GM06990 (cell line): ENCODE measurements at regions not wholly inside any gene's neighbourhood (a gene's known extent, or its start where the extent isn't known, plus 50 kb on each side); places are given as distances from the start of the nearest gene placed in this dataset.
A peak's percentile ranks its signal among the peaks of the same experiment; 100 is the strongest.

Experiments
- DNase-seq: peaks from one replicate; pipeline ENCODE4 v3.0.0-alpha.2; 2011; ENCODE audit not compliant: insufficient read length; ENCODE audit errors: extremely low read depth
- H3K27me3 ChIP-seq: replicated peaks from 2 replicates; pipeline ENCODE4 v1.6.0; 2011; ENCODE audit warnings: low read length; ENCODE audit not compliant: control insufficient read depth, insufficient read depth
- H3K36me3 ChIP-seq: 2 replicates; pipeline ENCODE4 v1.5.1; 2011; ENCODE audit warnings: low read length; ENCODE audit not compliant: control insufficient read depth, insufficient read depth
- H3K4me3 ChIP-seq: replicated peaks from 2 replicates; pipeline ENCODE4 v1.5.1; 2011; ENCODE audit warnings: low read depth, mild to moderate bottlenecking, control low read depth, low read length
- TF ChIP-seq, protein P1 (sequence below): IDR thresholded peaks from 2 replicates; pipeline ENCODE4 v1.5.1; 2011; ENCODE audit warnings: low read length, control low read depth, mild to moderate bottlenecking, inconsistent platforms; ENCODE audit not compliant: insufficient read depth, poor library complexity, severe bottlenecking

DNA sequence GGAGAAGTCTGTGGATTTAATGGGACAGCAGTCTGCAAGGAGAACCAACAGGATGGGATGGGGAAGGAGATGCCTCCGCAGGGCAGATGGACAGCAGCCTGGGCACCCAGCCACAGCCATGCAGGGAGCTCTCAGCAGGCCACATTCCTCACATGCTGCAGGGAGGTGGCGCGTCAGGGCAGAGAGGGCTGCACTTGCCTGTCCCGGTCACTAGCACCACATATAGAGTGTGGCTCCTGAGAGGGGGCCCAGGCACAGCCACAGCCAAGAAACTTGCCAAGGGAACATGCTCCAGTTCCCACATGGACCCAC, 86.8 kb upstream of the ZMIZ1 start:
- TF ChIP-seq, protein P1, sequence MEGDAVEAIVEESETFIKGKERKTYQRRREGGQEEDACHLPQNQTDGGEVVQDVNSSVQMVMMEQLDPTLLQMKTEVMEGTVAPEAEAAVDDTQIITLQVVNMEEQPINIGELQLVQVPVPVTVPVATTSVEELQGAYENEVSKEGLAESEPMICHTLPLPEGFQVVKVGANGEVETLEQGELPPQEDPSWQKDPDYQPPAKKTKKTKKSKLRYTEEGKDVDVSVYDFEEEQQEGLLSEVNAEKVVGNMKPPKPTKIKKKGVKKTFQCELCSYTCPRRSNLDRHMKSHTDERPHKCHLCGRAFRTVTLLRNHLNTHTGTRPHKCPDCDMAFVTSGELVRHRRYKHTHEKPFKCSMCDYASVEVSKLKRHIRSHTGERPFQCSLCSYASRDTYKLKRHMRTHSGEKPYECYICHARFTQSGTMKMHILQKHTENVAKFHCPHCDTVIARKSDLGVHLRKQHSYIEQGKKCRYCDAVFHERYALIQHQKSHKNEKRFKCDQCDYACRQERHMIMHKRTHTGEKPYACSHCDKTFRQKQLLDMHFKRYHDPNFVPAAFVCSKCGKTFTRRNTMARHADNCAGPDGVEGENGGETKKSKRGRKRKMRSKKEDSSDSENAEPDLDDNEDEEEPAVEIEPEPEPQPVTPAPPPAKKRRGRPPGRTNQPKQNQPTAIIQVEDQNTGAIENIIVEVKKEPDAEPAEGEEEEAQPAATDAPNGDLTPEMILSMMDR: no peak
- no peaks in the 10 kb centered on the region for H3K36me3 ChIP-seq
- H3K4me3 ChIP-seq: no peak overlapping the region
- no peaks in the 10 kb centered on the region; the same call in 1 of the 2 replicates for H3K27me3 ChIP-seq
- no peak for DNase-seq

DNA sequence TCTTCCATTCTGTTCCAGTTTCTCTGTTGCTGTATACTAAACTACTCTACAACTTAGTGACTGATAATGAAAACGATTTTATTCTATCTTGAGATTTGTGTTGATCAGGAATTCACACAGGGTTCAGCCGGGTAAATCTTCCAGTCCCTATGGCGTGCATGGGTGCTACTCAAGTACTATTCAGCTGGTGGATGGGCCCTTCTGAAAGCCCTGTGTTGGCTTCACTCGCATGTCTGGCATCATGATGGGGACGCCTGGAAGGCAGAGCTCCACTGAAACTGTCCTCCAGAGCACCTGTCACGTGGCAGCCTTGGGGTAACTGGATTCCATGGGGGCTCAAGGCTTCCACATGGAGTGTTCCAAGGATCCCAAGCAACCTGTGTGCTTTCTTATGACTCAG, 86.0 kb upstream of the ZMIZ1 start:
- no peak overlapping the region for H3K4me3 ChIP-seq
- DNase-seq: no peak
- H3K27me3 ChIP-seq: no peaks in the 10 kb centered on the region; the same call in none of the 2 replicates
- TF ChIP-seq, protein P1: no peak
- no peaks in the 10 kb centered on the region for H3K36me3 ChIP-seq

DNA sequence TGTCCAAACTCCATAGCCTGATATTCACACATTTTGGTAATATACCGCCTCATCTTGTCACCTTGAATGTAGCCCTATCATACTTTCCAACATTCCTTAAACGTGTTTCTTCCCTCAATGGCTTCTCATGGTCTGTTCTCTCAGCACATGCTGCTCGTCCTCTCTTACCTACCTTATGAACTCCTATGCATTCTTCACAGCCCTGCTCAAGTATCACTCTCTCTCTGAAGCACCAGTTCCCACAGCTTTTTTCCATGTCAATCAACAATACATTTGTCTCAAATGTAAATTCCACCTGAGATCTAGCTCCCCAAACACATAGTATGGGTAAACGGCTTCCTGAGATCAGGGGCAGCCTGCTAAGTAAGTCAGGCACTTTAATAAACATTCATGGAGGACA, 85.2 kb upstream of the ZMIZ1 start:
- TF ChIP-seq, protein P1: no peak
- Histone ChIP-seq H3K4me3 (no peak overlapping the region), H3K27me3 (no peaks in the 10 kb centered on the region; the same call in none of the 2 replicates), H3K36me3 (no peaks in the 10 kb centered on the region)
- no peak for DNase-seq

DNA sequence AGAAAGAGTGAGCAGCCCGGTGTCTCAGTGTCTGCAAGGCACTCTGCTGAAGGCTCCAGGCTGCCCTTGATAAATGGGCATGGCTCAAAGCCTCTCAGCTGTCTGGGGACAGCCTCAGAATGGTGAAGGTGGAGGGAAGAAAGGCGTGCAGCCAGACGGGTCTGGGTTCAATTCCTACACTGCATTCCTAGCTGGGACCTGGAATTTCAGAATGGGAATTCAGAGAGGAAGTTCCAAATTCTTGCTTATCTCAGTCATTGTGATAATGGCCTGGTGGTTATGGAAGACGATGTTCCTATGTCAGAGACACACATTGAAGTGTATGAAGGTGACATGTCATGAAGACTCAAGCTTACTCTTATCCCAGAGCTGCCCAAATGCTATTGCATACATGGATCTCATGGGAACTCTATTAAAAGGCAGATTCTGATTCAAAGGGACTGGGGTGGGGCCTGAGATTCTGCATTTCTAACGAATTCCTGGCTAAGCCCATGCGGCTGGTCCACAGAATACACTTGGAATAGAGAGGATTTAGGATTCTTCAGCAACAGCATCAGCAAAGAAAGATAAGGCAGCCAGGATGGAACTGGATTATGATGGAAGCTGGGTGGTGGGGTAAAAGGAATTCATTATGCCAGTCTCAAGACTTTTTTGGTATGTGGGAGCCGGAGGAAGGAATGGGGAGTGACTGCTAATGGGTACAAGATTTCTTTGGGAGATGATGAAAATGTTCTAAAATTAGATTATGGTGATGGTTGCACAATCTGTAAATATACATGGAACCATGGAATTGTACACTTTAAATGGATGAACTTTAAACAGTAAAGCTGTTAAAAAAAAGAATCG, 82.6 kb upstream of the ZMIZ1 start:
- TF ChIP-seq, protein P1: no peak
- no peak overlapping the region for H3K4me3 ChIP-seq
- H3K36me3 ChIP-seq: no peaks in the 10 kb centered on the region
- H3K27me3 ChIP-seq: no peaks in the 10 kb centered on the region; the same call in none of the 2 replicates
- no peak for DNase-seq

DNA sequence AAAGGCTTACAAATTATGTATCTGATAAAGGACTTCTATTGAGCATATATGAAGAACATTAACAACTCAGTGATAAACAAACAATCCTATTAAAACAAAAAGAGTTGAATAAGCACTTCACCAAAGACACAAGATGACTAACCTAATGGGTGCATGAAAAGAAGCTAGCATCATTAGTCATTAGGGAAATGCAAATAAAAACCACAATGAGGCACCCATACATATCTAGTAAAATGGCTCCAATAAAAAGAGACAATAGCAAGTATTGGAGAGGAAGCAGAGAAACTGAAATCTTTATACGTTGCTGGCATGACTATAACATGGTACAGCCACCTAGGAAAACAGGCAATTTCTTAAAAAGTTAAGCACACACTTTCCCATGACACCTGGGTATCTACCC, 77.6 kb upstream of the ZMIZ1 start:
- Histone ChIP-seq H3K36me3 (no peaks in the 10 kb centered on the region), H3K4me3 (no peak overlapping the region), H3K27me3 (no peaks in the 10 kb centered on the region; the same call in 1 of the 2 replicates)
- TF ChIP-seq, protein P1: no peak
- peak; percentile 31 for DNase-seq
